ENCODE measurements at regions not wholly inside any gene's neighbourhood (a gene's known extent, or its start where the extent isn't known, plus 50 kb on each side); places are given as distances from the start of the nearest gene placed in this dataset.

DNA sequence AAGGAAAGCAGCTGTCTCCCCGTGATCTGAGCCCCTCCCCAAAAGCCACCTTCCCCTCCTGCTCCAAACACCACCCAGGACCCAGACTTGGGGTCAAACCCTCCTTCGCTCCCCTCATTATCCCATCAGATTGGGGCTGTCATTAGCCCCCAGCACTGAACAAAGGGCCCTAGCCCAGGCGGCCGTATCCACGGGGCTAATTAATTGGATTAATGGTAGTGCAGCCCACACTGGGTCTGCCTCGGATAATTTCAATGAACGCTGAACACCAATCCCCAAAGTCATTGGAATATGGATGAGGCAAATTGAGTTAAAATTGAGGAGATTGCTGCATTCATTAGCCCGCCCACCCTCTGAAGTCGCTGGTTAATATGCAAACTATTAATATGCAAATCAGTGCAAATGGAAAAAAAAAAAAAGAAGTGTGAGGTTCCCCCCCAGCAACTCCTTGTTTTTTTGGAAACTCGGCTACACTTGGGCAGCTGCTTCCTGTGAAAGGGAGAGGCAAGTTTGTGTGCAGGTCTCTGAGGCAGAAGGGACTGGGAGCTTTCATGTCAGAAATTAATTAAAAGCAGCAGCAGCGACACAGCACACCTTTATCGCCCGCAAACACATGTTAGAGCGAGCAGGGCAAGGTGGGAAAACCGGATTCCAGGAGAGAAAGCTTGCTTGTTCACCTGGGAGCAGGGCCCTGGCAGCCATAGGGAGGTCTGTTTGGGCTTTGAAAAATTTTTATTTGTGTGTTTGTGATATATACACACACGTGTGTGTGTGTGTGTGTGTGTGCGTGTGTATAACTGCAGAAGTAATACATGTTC is 517.8 kb downstream of the MIAT start:
- Histone ChIP-seq H3K9me3 (ENCODE audit: control insufficient read depth, low read length) (no peaks in the 10 kb centered on the region), H3K27me3 (ENCODE audit: control insufficient read depth, insufficient read depth, low read length) (no peaks in the 10 kb centered on the region), H3K9ac (no peak overlapping the region), H3K79me2 (no peaks in the 10 kb centered on the region), H3K4me2 (ENCODE audit: low read length) (no peak overlapping the region), H2AFZ (no peak overlapping the region), H3K4me1 (no peaks in the 10 kb centered on the region), H3K36me3 (ENCODE audit: control insufficient read depth, insufficient read depth, low read length) (no peaks in the 10 kb centered on the region), H3K27ac (no peak overlapping the region), H3K4me3 (ENCODE audit: low read depth, low read length) (no peak overlapping the region)
- TF ChIP-seq CTCF (IDR thresholded peaks at IDR 0.05), result no peak

GRCh38 chr22:27175974-27176373 is 518.6 kb downstream of the MIAT start:
- no peaks in the 10 kb centered on the region for H3K4me1 ChIP-seq
- H3K36me3 ChIP-seq (ENCODE audit: control insufficient read depth, insufficient read depth, low read length), result no peaks in the 10 kb centered on the region
- no peak overlapping the region for H3K4me3 ChIP-seq (ENCODE audit: low read depth, low read length)
- TF ChIP-seq CTCF (IDR thresholded peaks at IDR 0.05), result no peak
- H3K9me3 ChIP-seq (ENCODE audit: control insufficient read depth, low read length), result no peaks in the 10 kb centered on the region
- no peak overlapping the region for H3K27ac ChIP-seq
- H2AFZ ChIP-seq, result no peak overlapping the region
- H3K4me2 ChIP-seq (ENCODE audit: low read length), result no peak overlapping the region
- no peaks in the 10 kb centered on the region for H3K79me2 ChIP-seq
- no peaks in the 10 kb centered on the region for H3K27me3 ChIP-seq (ENCODE audit: control insufficient read depth, insufficient read depth, low read length)
- H3K9ac ChIP-seq, result no peak overlapping the region

DNA sequence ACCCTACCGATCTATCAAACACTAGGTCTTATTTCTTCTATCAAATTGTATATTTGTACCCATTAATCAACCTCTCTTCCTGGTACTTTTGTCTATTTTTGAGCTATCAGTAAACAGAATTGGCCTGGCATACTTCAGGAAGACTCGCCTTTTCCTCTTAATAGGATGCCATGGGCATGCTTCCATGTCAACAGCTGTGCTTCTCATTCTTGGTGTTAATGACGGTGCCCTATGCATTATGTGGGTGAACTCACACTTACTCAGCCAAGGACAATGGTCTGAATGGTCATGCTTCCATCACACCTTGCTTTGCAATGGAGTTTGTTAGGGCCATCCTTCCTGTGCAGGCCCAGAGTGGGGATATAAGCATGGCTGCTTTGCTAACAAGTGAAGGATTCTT is 521.8 kb downstream of the MIAT start:
- no peaks in the 10 kb centered on the region for H3K4me1 ChIP-seq
- no peak overlapping the region for H3K9ac ChIP-seq
- H3K79me2 ChIP-seq, result no peaks in the 10 kb centered on the region
- H3K27me3 ChIP-seq (ENCODE audit: control insufficient read depth, insufficient read depth, low read length), result no peaks in the 10 kb centered on the region
- TF ChIP-seq CTCF (IDR thresholded peaks at IDR 0.05), result no peak
- H2AFZ ChIP-seq, result no peak overlapping the region
- no peak overlapping the region for H3K4me3 ChIP-seq (ENCODE audit: low read depth, low read length)
- H3K4me2 ChIP-seq (ENCODE audit: low read length), result no peak overlapping the region
- no peak overlapping the region for H3K27ac ChIP-seq
- no peaks in the 10 kb centered on the region for H3K9me3 ChIP-seq (ENCODE audit: control insufficient read depth, low read length)
- H3K36me3 ChIP-seq (ENCODE audit: control insufficient read depth, insufficient read depth, low read length), result no peaks in the 10 kb centered on the region

DNA sequence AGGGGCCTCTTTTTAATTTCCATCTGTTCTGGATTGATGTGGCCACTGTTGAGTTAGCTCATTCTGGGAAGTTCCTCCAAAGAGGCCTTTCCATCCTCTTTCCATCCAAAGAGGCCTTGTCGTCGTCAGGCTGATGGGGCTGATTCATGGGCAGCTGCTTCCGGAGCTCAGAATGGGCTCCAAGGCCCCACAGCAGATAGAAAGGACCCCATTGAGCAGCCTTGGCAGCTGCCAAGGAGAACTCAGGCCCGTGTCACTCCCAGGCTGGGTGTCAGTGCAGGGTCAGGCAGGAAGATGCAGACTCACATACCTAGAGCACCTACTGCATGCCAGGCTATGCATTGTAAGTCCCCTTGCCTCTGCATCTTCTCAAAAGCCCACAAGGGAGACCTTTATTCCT is 524.1 kb downstream of the MIAT start:
- Histone ChIP-seq H3K79me2 (no peaks in the 10 kb centered on the region), H3K4me1 (no peaks in the 10 kb centered on the region), H2AFZ (no peak overlapping the region), H3K36me3 (ENCODE audit: control insufficient read depth, insufficient read depth, low read length) (no peaks in the 10 kb centered on the region), H3K9me3 (ENCODE audit: control insufficient read depth, low read length) (no peaks in the 10 kb centered on the region), H3K27ac (no peak overlapping the region), H3K9ac (no peak overlapping the region), H3K27me3 (ENCODE audit: control insufficient read depth, insufficient read depth, low read length) (no peaks in the 10 kb centered on the region), H3K4me3 (ENCODE audit: low read depth, low read length) (no peak overlapping the region), H3K4me2 (ENCODE audit: low read length) (no peak overlapping the region)
- TF ChIP-seq CTCF (IDR thresholded peaks at IDR 0.05), result no peak

DNA sequence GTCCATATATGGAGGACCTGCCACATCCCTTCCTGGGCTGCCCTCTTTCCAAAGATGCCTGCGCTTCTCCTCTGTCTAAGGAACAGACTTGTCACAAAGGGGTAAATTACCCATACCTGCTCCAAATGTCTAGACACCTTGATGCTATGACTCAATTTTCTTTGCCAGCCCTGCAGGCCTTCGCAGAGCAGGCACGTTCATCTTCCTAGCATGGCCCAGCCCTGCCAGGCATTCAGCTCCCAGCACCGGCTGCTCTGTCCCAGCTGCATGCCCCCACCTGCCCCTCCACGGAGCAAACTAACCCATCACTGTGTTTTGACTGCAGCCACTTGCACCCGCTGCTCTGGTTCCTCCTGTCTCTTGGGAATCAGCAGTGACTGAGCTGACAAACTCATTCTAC is 526.1 kb downstream of the MIAT start:
- Histone ChIP-seq H3K4me1 (no peaks in the 10 kb centered on the region), H3K4me3 (ENCODE audit: low read depth, low read length) (no peak overlapping the region), H3K9me3 (ENCODE audit: control insufficient read depth, low read length) (no peaks in the 10 kb centered on the region), H3K79me2 (no peaks in the 10 kb centered on the region), H3K36me3 (ENCODE audit: control insufficient read depth, insufficient read depth, low read length) (no peaks in the 10 kb centered on the region), H3K9ac (no peak overlapping the region), H3K4me2 (ENCODE audit: low read length) (no peak overlapping the region), H3K27me3 (ENCODE audit: control insufficient read depth, insufficient read depth, low read length) (no peaks in the 10 kb centered on the region), H2AFZ (no peak overlapping the region), H3K27ac (no peak overlapping the region)
- TF ChIP-seq CTCF (IDR thresholded peaks at IDR 0.05), result no peak
